Medulla oblongata (tissue), 1 donor: ENCODE measurements at regions not wholly inside any gene's neighbourhood (a gene's known extent, or its start where the extent isn't known, plus 50 kb on each side); places are given as distances from the start of the nearest gene placed in this dataset.
A peak's percentile ranks its signal among the peaks of the same experiment; 100 is the strongest.

ENCODE experiments used
- DNase-seq: peaks from one replicate; pipeline ENCODE4 v3.0.0-alpha.2; 2015; ENCODE audit errors: extremely low spot score

DNA sequence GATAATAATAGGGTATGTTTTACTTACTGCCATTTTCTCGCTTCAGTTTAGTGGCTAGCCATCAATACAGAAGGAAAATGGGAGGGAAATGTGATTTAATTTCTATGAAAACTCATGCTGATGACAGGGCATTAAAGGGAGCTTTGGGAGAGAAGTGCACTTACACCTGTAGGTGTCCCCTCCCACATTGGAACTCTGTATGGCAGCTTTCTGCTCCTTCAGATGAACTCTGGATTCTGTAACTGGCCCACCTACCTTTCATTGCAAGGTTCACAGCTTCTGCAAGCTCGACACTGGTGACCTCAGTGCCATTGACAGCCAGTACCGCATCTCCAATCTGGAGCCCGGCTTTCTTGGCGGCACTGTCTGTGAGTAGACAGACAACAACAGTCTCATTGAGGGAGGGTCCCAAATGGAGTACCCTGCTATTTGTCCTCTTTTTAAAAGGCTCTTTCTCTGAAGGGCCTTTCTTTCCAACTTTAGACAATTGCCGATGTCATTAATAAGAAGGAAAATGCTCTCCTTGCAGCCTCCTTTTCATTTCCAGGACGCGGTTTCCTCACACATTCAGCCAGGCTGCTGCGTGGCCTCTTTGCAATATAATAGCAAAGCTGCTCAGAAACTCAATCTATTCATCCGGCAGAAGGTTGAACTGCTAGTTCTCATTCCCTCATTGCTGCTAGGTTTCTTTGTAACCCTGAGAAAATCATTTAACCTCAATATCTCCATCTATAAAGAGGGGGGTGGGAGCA, 63.6 kb downstream of the NUDT12 start:
- no peak for DNase-seq

DNA sequence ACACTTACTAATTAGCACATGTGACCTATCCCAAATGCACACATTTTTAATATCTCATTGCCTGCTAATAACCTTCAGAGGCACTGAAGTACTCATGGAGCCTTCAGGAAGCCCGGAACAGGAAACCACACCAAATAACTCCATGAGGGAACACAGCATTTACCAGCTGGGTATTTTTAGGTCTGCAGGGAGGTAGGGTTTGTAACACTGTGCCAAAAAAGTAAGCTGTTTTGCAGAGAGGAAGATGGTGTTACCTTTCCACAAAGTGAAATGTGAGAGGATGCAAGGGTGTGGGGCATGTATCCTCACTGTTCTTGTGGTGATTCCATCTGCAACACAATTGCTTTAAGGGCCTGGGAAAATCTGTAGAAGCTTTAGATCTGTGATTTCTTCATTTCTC, 64.4 kb downstream of the NUDT12 start:
- DNase-seq, result no peak

DNA sequence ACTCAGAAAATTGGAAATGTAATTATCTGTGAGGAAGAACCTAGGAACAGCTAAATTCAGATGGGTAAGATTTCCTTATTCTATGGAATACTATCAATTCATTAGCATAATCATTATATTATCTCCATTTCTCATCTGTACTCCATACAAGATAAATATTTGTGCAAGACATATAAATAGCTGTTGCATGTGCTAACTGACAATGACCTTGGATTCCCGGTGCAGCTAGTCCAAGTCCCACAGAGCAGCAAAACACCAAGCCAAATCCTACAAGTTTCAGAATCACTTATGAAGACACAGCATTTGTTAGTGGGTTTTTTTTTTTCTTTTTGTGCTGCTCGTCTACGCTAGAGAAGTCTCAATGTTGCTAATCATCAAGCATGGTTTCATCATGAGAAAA, 64.8 kb downstream of the NUDT12 start:
- no peak for DNase-seq

DNA sequence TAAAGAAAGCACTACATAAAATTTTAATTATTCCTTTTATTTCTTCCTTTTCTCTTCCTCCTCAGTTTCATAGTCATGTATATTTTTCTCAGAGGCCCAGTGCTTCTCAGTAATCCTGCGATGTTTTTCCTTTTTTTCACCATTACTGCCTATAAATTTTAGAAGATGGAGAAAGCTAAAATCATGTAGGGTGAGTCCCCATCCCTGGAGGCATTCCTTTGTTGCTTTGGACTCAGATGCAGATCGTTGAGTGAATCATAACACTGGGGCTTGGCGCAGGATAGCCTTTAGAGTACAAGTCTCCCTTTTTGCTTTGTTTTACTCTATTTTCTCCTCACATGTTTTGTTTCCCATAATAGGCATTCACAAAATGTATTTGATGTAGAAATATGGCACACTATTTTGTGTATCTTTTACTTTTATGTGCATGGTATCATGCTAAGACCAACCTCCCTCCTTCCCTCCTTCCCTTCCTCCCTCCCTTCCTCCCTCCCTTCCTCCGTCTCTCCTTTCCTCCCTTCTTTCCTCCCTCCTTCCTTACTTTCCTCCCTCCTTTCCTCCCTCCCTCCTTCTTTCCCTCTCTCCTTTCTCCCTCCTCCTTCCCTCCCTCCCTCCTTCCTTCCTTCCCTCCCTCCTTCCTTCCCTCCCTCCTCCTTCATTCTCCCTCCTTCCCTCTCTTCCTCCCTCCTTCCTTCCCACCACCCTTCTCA, 72.4 kb downstream of the NUDT12 start:
- DNase-seq, result no peak

DNA sequence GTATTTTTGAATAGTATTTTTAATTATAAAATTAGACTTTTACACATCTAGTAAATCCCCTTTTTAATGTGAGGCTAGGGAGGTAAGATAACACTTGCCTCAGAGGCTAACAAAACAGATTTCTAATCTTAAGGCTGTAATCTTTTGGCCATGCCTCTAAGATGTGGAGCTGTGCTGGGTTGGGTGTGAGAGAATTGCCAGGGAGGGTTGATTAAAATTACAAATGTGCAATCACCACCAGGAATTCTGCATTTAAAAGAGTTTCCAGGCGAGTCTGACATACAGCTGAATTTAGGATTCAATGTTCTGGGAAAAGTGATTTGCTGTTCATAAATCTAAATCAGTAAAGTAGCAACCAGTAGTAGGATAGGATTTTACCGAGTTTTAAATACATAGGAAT, 73.3 kb downstream of the NUDT12 start:
- no peak for DNase-seq

DNA sequence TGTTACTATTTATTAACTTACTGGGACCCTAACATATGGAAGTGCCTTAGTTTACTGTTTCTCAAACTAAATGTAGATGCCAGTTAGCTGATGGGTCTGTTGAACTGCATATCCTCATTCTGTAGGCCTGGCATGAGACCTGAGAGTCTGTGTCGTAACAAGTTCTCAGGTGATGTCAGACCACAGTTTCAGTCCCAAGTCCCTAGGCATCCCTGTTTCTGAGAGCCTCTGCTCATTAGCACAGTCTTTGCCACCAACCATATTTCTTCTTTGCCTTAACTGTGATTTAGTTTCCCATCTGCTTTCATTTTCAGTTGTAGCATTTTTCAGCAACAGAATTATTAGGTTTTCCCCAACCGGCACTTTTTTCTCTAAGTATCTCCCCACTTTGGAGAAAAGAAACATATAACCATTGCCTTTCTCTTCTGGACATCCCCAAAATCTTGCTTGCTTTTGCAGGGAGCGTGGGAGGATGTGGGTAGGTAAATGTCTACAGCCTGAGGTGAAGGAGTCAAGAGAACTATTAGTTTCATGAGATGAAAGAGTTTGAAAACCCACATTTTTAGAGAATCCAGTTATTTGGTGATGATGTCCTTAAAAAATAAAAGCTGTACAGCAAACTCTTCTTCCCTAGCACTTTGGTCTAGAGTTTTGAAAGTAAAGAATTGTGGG, 74.6 kb downstream of the NUDT12 start:
- DNase-seq, result no peak

DNA sequence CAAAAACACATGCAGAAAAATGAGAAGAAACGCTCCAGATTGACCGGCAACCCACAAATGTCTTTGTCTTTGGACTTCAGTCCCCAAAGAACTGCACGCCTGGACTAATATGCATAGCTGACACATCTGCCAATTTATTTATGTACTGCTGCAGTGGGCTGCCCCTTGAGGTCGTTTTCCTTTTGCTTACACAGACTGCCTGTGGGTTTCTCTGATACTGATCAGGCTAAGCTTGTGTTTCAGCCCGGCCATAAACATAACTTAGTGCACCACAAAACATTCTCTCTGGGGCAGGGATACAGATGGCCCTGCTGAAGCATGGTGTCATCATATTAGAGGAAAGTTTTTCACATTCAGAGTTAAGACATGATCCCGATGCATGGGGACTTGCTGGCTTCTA, 75.4 kb downstream of the NUDT12 start:
- no peak for DNase-seq

DNA sequence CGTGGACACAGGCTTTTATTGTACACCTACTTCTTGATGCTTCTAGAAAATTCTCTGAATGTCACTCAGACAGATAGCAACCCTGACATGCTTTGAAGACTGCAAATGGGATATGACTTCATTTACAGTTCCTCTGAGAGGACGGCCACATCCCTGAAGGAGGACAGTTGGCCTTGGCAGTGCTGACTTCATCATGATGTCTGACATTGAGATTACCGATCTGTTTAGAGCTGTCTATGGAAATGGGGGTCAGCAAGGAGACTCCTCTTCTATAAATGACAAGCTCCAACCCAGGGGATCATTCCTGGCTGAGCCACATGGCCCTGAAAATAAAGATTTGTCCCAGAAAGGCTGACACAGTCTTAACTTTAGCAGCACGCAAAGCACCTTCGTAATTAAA, 75.8 kb downstream of the NUDT12 start:
- no peak for DNase-seq

DNA sequence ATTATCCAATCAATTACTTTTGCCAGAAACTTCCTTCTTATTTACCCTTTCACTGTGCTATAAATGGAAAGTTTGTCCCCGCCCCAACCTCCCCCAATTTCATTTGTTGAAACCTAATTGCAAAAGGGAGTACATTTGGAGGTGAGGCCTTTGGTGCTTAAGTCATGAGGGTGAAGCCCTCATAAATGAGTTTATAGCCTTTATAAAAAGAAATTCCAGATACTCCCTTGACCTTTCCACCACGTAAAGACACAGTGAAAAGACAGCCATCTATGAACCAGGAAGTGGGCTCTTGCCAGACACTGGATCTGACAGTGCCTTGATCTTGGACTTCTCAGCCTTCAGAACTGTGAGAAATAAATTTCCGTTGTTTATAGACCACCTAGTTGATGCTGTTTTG, 82.3 kb downstream of the NUDT12 start:
- DNase-seq, result no peak

DNA sequence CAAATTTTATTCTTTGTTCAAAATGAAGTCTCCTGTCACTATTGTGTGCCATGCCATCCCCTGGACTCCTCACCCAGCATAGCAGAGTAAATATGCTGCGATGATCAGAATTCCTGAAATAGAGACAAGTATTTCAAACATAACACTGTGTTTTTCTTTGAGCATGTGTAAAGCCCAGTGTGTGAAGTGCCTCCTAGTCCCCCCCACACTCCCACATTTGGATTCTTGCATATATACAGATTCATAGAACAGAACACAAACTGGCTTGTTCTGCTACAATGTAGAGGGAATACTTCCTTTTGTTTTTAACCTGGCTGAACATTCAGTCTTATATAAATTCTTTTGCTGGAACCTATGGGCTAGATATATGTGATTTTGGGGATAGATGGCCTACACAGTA, 84.9 kb downstream of the NUDT12 start:
- DNase-seq, result no peak

DNA sequence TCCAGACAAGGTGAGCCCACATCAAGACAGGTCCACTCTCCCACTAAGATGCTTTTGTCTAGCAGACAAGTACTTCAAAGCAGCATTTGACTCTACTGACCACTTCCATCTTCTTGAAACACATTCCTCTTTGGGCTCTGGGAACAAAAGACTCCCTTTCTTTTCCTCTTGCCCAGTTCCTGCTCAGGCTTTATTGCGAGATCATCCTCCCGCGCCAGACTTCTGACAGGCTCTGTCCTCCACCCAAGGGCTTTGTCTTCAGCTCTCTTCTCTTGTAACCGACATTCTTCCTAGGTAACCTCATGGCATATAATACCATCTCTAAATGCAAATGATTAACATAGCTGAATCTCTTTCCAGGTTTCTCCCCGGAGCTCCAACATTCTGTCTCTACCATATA, 85.8 kb downstream of the NUDT12 start:
- DNase-seq, result no peak

DNA sequence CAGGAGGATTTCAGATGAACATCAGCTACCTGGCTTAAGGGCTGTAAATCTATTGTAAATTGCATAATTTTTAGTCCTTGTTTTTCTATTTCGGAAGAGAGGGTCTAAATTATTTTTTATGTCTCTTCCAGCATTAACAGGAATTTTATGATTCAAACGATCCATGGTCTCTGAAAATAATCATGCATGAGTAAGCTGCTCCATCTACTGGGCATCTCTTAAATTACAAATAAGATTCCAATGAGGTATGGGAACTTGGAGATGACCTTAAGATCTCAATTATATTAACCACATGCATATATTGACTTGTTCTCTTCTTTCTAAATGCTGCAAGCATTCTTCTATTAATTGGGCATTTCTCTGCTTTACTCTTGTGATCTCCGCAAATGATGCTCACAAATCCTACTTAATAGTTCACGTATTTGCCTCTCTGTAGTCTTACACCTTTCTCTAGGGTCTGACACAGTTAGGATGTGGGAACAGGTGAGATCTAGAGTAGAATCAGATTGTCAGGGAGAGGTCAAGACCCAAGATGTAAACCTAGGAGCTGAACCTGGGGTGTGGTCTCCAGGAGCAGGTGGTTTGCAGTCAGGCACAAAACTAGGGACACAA, 86.9 kb downstream of the NUDT12 start:
- DNase-seq, result peak; percentile 76

DNA sequence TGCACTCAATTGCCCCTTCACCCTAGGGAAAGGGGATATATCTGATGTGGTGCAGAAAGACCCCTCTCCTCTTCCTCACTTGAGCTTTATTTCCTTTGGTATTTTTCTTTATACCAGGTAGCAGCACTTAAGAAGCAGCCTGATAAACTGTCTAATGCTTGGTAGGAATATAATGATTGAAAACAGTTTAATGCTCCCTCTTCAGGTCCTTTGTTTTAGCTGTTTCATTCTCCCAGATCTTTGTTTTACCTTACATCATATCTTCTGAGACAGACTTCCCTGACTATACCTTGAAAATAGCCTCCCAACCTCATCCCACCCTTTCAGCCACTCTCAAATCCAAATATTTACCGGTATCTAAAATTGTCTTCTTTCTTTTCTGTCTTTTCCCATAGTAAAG, 87.9 kb downstream of the NUDT12 start:
- no peak for DNase-seq

DNA sequence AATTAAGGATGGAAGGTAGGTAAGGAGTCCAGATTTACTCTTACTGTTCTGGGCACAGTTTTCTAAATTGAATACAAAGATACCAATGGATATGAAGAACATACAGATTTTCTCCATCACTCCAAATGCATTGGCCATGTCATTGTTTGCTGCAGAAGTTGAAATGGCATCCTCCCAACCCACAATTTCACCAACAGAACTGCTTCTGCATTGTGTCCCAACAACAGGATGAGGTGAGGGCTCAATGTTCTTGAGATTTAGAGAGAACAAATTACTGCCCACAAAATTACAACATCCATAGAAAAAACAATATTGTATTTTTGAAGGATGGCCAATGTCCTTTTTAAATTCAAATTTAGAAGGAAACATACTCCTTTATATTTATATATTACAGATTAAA, 88.9 kb downstream of the NUDT12 start:
- DNase-seq, result no peak

DNA sequence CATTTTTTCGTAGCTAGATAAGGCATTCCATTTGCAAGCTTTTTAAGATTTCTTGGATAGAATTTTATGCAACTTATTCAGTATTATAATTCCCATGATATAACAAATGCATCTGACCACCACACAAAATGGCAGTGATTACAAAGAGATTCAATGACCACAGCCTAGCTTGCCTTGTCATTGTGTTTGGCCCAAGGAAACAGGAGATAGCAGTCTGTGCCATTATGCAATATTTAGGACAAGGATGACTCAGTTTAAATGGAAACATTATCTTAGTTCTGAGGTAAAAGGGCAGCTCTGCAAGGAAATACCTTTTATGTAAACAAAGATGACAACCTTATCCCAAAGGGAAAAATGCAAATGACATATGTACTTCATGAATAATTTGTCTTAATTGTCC, 89.8 kb downstream of the NUDT12 start:
- DNase-seq, result no peak

DNA sequence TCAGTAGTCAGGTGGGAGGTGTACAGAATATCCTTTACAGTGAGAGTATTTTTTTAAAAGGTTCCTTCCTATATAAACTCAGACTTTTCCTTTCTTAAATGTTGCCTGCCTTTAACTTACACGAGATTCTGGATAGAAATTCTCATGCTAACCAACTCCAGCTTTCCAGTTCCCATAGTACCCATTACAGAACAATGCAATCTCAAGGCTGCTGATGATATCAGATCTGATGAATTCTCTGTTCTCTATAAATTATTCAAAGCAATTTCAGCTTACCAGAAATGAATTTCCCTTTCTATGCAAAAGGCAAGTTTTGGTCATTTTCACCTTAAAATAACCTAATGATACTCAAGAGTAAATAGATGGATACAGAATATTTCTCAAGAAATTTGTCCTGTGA, 90.3 kb downstream of the NUDT12 start:
- no peak for DNase-seq

DNA sequence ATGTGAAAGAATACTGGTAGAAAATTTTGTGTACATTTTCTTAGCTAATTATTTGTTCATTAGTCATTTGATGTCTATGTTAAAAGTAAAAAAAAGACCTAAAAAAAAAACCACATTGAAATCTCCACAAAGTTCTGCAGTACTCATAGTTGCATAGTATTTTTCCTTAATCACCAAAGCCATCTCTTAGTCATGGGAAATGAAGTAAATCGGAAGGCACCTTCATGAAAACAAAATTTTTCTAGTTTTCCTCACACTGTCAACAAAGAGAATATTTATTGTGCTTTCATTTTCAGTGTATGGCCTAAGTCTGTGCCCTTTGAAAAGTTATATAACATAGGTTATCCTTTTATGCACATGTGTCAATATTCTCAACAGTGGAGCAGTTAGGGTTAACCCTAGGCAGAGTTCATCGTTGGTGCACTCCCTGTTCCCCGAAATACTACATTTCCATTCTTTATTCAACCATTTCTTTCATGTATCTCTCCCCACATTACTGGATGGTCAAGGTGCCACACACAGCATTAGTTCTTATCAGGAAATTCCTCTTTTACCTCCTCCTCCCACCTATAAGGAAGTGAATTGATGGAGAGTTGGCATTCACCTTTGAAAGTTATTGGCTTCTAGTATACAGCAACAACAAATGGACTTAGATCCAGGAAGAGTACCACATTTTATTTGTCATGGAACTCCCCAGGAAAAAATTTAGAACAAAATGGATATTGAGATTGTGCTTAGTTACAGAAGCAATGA, 93.1 kb downstream of the NUDT12 start:
- DNase-seq, result no peak

DNA sequence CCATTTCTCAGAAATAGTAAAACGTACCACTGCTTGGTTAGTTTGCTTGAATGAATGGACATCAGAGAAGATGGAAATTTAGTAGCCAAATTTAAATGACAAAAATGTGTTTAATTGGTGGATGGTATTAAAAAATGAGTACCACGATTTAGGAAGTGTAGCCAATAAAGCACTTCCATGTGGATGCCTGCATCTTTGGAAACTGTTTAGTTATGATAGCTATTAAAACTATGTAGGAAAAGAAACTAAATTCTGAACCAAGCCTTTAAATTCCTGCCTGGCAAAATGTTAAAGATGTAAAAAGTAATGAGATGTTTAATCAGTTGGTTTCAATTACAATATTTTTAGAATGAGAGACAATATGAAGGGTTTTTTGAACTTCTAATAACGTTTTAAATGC, 94.8 kb downstream of the NUDT12 start:
- no peak for DNase-seq

DNA sequence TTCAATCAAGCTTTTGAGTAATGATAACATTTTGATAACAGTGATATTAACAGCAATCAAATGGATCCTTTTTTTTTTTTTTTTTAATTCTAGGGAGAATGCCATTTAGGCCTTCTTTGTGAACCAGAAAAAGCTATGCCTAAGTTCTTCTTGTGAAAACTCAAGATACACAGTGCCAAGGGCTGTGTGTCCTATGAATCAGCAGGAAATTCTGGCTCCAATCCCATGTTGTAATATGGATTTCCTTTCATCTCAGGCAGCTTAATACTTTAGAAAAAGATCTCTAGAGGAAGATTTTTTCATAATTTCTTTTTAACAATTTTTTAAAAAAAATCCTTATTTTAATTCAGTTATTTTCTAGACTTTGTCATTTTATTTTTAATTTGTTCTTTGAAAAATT, 96.1 kb downstream of the NUDT12 start:
- no peak for DNase-seq

DNA sequence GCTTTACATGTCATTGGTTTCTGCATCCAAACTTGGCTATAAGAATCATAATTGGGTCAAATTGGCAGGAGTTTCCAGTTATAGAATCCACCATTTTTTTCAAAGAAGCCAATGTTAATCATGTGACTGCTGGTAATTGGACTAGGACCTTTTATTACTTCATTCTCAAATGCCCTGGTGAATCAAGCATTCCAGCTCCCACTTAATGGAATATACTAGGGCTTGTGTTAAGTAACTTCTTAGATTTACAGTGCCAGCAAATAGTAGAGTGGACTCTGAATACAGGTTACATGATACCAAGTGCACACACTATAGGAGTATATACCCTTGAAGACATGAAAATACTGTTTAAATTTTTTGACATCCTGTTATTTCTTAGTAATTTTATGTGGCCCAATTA, 96.7 kb downstream of the NUDT12 start:
- no peak for DNase-seq

DNA sequence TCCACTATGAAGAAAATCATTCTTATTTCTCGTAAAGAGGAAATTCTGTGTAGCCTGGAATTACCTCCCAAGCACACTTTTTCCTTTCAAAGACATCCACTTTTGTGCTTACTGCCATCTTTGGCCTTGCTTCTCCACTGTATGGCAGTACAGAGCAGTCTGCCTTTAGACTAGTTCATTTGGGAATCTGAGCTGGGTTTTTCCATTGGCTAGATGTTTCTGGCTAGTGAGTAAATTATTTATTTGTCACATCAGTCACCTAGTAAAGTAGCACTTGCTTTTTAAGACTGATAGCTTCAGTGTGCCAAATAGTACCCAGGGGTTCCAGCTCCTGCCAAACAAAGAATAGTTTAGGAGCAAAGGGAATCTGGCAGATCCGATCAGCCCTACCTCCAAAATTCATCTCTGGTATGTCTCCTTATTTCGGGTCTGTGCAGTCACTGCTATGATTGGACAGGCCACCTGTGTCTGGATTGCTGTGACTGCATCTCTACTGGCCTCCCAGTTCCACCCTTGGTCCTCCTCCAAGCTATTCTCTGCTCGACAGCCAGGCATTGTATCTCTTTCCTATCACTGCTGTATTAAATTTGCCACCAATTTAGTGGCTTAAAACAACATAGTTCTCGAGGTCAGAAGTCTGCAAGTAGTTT, 97.6 kb downstream of the NUDT12 start:
- DNase-seq, result peak; percentile 37
